NCI-H1048 (cell line): ENCODE measurements at regions not wholly inside any gene's neighbourhood (a gene's known extent, or its start where the extent isn't known, plus 50 kb on each side); places are given as distances from the start of the nearest gene placed in this dataset.

Experiments
- DNase-seq: peaks from one replicate; lab custom pipeline; 2025; lab: John Stamatoyannopoulos, UW

DNA sequence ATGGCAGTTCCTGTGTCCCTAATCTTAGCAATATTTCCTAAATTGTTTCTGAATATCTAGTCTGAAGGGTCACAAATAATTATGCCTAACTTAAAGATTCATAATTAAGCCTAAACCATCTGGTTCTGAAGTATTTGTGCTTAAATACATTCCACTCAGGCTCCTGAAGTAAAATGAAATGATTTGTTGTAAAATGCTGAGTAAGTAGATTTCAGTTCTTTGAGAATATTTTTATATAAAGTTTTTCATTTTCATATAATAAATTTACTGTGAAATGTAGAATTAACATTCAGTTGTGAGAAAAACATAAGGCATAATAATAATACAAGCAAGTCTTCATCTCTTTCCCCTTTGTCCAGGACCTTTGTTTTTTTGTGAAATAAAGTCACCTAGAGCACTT lies 330.6 kb upstream of the IMPG1 start:
- no peak for DNase-seq

- DNase-seq: no peak
Measured at GRCh38 chr6:76397966-76398365, 325.5 kb upstream of the IMPG1 start.

GRCh38 chr6:76382201-76382600 lies 309.7 kb upstream of the IMPG1 start:
- DNase-seq: no peak

DNA sequence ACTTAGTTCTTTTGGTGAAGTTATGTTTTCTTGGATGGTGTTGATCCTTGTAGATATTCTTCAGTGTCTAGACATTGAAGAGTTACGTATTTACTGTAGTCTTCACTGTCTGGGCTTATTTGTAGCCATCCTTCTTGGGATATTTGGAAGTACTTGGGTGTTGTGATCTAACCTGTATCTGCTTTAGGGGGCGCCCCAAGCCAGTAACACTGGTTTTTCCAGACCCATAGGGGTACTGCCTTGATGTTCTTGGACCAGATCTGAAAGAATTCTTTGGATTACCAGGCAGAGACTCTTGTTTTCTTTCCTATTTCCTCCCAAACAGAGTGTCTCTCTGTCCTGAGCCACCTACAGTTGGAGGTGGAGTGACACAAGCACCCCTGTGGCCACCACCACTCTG lies 309.1 kb upstream of the IMPG1 start:
- DNase-seq: no peak

GRCh38 chr6:76351275-76351674 lies 278.8 kb upstream of the IMPG1 start:
- no peak for DNase-seq

GRCh38 chr6:76347539-76347938 lies 275.1 kb upstream of the IMPG1 start:
- DNase-seq: no peak

GRCh38 chr6:76342611-76343160 lies 270.2 kb upstream of the IMPG1 start:
- no peak for DNase-seq

- no peak for DNase-seq
Measured at GRCh38 chr6:76330031-76330430, 257.6 kb upstream of the IMPG1 start.

DNA sequence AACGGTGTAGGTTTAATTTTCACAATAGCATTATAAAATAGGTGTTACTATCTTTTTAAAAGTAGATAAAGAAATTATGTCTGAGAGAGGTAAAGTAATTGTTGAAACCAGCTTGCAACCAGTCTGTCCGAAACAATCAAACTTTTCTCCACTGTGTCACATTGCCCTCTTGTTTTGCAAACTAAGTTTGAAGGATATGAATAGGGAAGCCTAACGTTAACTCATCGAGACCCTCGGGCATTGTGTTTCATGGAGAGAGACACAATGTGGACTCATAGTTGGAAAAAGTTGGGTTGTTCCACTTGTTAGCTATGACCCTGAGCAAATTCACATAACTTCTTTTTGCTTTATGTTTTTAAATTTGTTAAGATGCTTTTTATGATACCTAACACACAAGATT lies 254.4 kb upstream of the IMPG1 start:
- DNase-seq: no peak
